ENCODE measurements at regions not wholly inside any gene's neighbourhood (a gene's known extent, or its start where the extent isn't known, plus 50 kb on each side); places are given as distances from the start of the nearest gene placed in this dataset.

DNA sequence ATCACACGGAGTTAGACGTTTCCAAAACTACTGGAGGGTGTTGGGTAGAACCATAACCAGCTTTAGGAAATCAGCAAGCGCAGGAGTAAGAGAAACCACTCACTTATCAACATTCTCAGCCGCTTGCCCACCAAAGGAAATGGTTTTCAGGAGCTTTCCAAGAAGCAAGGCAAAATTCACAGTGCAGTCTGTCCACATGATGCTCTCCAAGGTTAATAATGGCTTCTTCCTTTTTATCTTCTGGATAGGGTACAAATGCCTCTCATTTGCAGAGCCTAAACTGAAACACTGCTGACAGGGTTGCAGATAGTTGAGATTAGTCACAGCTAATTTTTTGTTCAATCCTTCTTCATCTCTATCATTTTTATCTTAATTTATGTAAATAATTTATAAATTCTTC lies 705.4 kb downstream of the RAB28 start:
- TF ChIP-seq, protein P1, sequence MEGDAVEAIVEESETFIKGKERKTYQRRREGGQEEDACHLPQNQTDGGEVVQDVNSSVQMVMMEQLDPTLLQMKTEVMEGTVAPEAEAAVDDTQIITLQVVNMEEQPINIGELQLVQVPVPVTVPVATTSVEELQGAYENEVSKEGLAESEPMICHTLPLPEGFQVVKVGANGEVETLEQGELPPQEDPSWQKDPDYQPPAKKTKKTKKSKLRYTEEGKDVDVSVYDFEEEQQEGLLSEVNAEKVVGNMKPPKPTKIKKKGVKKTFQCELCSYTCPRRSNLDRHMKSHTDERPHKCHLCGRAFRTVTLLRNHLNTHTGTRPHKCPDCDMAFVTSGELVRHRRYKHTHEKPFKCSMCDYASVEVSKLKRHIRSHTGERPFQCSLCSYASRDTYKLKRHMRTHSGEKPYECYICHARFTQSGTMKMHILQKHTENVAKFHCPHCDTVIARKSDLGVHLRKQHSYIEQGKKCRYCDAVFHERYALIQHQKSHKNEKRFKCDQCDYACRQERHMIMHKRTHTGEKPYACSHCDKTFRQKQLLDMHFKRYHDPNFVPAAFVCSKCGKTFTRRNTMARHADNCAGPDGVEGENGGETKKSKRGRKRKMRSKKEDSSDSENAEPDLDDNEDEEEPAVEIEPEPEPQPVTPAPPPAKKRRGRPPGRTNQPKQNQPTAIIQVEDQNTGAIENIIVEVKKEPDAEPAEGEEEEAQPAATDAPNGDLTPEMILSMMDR (IDR thresholded peaks at IDR 0.05), result no peak
- no peak for TF ChIP-seq POLR2A (IDR thresholded peaks at IDR 0.05)
- no peak for TF ChIP-seq POLR2AphosphoS5 (IDR thresholded peaks at IDR 0.05)
